ENCODE measurements at regions not wholly inside any gene's neighbourhood (a gene's known extent, or its start where the extent isn't known, plus 50 kb on each side); places are given as distances from the start of the nearest gene placed in this dataset.

DNA sequence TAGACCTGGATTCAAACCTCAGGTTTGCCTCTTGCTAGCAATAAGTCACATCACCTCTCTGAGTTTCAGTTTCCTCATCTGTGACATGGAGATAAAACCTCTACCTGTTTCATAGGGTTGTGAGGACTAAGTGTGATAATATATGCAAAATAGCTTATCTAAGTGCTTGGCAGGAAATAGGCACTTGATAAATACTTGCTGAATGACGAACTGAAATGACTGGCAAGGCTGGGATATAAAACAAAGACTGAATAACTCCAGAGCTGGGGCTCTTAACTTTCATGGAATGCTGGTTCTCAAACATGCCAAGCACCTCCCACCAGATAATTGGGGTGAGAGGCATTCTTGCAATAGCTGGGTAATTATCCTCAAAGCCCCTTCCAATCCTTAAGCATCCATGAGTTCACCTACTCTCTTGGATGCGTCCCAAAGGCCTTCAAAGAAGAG lies 87.6 kb downstream of the ADRB2 start:
- Histone ChIP-seq H3K36me3 (no peaks in the 10 kb centered on the region), H3K27ac (peak overlapping the region in 1 of 2 donors; percentile 28), H3K4me1 (peaks cover 0 to 14% of the 10 kb centered on the region in 2 donors), H3K9me3 (no peaks in the 10 kb centered on the region), H3K27me3 (no peaks in the 10 kb centered on the region), H3K4me3 (no peak overlapping the region)
- intact Hi-C loops (cut with DNase I): loop anchor here (2.0 kb wide), 1 partner anchor 85 kb away; no protein-coding TSS in a partner anchor
- no peak for DNase-seq (ENCODE audit: low spot score in 2 of 2)
- TF ChIP-seq, protein P1, sequence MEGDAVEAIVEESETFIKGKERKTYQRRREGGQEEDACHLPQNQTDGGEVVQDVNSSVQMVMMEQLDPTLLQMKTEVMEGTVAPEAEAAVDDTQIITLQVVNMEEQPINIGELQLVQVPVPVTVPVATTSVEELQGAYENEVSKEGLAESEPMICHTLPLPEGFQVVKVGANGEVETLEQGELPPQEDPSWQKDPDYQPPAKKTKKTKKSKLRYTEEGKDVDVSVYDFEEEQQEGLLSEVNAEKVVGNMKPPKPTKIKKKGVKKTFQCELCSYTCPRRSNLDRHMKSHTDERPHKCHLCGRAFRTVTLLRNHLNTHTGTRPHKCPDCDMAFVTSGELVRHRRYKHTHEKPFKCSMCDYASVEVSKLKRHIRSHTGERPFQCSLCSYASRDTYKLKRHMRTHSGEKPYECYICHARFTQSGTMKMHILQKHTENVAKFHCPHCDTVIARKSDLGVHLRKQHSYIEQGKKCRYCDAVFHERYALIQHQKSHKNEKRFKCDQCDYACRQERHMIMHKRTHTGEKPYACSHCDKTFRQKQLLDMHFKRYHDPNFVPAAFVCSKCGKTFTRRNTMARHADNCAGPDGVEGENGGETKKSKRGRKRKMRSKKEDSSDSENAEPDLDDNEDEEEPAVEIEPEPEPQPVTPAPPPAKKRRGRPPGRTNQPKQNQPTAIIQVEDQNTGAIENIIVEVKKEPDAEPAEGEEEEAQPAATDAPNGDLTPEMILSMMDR (IDR thresholded peaks at IDR 0.05): no peak

DNA sequence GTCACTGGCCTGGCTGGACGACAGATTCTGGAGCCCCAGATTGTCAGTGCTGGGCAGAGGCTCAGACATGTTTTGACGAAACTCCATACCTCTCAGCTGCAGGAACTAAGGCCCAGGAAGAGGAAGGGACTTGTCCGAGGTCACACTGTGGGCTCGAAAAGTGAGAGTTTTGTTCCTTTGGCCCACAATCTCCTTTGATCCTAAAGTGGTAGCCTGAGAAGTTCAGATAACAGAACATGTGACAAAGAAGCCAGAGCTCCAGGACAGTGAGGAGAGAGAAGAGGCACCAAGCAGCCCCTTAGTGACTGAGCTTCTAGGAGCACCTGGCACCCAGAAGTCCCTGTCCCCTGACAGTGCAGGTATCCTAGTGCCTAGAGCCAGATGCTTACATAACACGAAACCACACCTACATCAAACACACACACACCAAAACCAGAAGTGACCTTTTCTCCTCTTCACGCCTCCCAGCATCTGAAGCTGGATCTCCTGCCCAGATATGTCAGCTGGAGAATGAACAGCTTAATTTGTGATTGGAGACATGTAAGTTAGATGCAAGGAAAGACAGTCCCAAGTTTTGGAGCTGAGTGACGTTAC lies 88.9 kb downstream of the ADRB2 start:
- Histone ChIP-seq H3K27me3 (no peaks in the 10 kb centered on the region), H3K4me3 (no peak overlapping the region), H3K9me3 (no peaks in the 10 kb centered on the region), H3K36me3 (no peaks in the 10 kb centered on the region), H3K4me1 (peaks cover 0 to 9% of the 10 kb centered on the region in 2 donors), H3K27ac (no peak overlapping the region)
- TF ChIP-seq, protein P1 (IDR thresholded peaks at IDR 0.05): no peak
- intact Hi-C loops (cut with DNase I): no loop called here
- DNase-seq (ENCODE audit: low spot score in 2 of 2): no peak

DNA sequence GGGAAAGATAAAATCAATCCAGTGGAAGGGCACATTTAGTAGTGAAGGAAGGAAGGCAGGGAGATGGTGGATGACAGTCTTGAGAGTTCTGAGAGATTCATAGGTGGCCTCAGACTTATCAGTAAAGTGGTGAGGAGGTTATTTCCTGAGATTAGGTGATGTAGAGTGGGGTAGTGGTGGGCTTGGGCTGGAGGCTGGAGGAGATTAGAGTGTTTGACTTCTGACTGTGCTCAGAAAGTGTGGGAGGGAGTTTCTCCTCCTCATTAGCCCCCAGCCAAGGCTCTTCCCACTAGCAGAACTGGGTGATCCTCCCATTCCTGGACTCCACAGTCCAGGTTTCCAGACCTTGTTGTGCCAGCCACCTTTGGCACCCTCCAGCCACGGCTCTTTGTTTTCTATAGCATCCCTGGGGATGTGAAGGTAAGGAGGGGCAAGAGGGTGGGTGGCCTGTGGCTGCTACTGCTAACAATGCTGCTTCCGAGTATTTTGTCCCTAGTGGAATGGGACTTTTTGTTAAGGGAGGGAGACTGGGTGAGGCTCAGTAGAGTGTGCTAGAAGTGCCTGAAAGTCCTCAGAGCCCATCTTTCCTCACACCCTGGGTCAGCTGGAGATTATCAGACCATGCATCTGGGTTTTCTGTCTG lies 94.4 kb downstream of the ADRB2 start:
- no peaks in the 10 kb centered on the region for H3K27me3 ChIP-seq
- H3K36me3 ChIP-seq: no peaks in the 10 kb centered on the region
- H3K4me3 ChIP-seq: no peak overlapping the region
- TF ChIP-seq, protein P1 (IDR thresholded peaks at IDR 0.05): no peak
- no peak overlapping the region for H3K27ac ChIP-seq
- H3K4me1 ChIP-seq: no peaks in the 10 kb centered on the region
- intact Hi-C loops (cut with DNase I): no loop called here
- H3K9me3 ChIP-seq: no peaks in the 10 kb centered on the region
- DNase-seq (ENCODE audit: low spot score in 2 of 2): no peak

DNA sequence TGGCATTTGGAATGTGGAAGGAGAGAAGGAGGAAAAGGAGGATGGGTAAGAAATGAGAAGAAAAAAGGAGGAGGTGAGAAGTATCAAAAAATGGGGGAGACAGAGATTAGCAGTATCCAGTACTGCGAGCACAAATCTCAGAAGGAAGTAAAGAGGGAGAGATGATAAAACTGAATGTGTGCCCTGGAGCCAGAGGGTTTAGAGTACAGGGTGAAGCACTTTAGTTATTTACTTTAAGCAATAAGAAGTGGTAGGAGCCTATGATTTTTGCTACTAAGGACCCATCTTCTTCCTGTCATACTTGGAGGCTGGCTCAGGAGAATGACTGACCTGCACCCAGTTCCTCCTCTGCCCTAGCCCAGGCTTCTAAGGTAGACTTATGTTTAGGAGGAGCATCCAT lies 94.9 kb downstream of the ADRB2 start:
- H3K36me3 ChIP-seq: no peaks in the 10 kb centered on the region
- H3K4me3 ChIP-seq: no peak overlapping the region
- no peak overlapping the region for H3K27ac ChIP-seq
- no peaks in the 10 kb centered on the region for H3K9me3 ChIP-seq
- no peaks in the 10 kb centered on the region for H3K4me1 ChIP-seq
- no peaks in the 10 kb centered on the region for H3K27me3 ChIP-seq
- TF ChIP-seq, protein P1 (IDR thresholded peaks at IDR 0.05): no peak
- intact Hi-C loops (cut with DNase I): no loop called here
- no peak for DNase-seq (ENCODE audit: low spot score in 2 of 2)

DNA sequence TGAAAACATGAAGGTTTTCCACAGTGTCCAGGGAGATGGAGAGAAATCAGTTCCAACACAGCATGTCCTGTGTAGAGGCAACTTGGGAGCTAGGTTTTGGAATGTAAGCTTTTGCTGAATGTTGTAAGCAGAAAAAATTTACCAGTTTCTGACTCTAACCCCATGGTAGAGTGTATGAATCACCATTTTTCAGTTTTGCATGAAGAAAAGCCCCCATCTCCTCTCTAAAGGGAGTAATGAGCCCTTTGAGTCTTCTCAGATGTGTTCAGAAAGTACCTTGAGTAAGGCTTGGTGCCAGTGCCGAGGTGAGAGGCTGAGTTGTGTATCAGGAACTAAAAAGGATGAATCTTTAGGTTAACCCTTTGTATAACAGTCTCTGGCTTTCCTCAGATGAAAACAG lies 96.2 kb downstream of the ADRB2 start:
- Histone ChIP-seq H3K4me1 (peaks cover 0 to 4% of the 10 kb centered on the region in 2 donors), H3K9me3 (no peaks in the 10 kb centered on the region), H3K27me3 (no peaks in the 10 kb centered on the region), H3K36me3 (no peaks in the 10 kb centered on the region), H3K4me3 (no peak overlapping the region), H3K27ac (no peak overlapping the region)
- TF ChIP-seq, protein P1 (IDR thresholded peaks at IDR 0.05): no peak
- intact Hi-C loops (cut with DNase I): no loop called here
- DNase-seq (ENCODE audit: low spot score in 2 of 2): no peak
